CD4-positive, alpha-beta memory T cell (primary cell): ENCODE measurements at regions not wholly inside any gene's neighbourhood (a gene's known extent, or its start where the extent isn't known, plus 50 kb on each side); places are given as distances from the start of the nearest gene placed in this dataset.
A peak's percentile ranks its signal among the peaks of the same experiment; 100 is the strongest.

Source experiments
- CTCF ChIA-PET: fragments of 350-600 bp; sonication (Branson Sonifier 250); formaldehyde crosslinking; loops from one replicate; lab custom pipeline; 2021; ENCODE audit warnings: inconsistent platforms; ENCODE audit not compliant: partially characterized antibody; lab: Charles Lee
- POLR2A ChIA-PET: fragments of 350-600 bp; sonication (Branson Sonifier 250); formaldehyde crosslinking; loops from one replicate; lab custom pipeline; 2021; ENCODE audit not compliant: partially characterized antibody; lab: Charles Lee
- DNase-seq, 5 donors: peaks; one replicate each; pipeline versions ENCODE4 v3.0.0 to v3.0.0-alpha.2; 2020 to 2022; ENCODE audit warnings: mixed read lengths in 1 of 5
- H3K27ac ChIP-seq: one replicate; pipeline ENCODE4 v1.7.0; 2013; ENCODE audit warnings: low read depth, low read length
- H3K27me3 ChIP-seq: 2 replicates; pipeline ENCODE4 v1.7.0; 2013; ENCODE audit warnings: mild to moderate bottlenecking, low read length, moderate library complexity; ENCODE audit not compliant: insufficient read depth
- H3K36me3 ChIP-seq: 2 replicates; pipeline ENCODE4 v1.7.0; 2013; ENCODE audit warnings: mild to moderate bottlenecking, low read length, moderate library complexity; ENCODE audit not compliant: insufficient read depth
- H3K4me1 ChIP-seq: 2 replicates; pipeline ENCODE4 v1.7.0; 2013; ENCODE audit warnings: mild to moderate bottlenecking, low read length, moderate library complexity; ENCODE audit not compliant: insufficient read depth
- H3K4me3 ChIP-seq, 2 donors: one replicate each; pipeline ENCODE4 v1.7.0; 2013; ENCODE audit warnings: low read length in 2 of 2, mild to moderate bottlenecking in 1 of 2
- H3K9me3 ChIP-seq, 2 donors: one replicate each; pipeline ENCODE4 v1.7.0; 2013; ENCODE audit warnings: low read length in 2 of 2, control low read depth in 1 of 2; ENCODE audit not compliant: control insufficient read depth in 1 of 2
- H3K27ac Mint-ChIP-seq, 7 donors: one replicate each; pipeline ENCODE4 v1.8.0; 2020 to 2021; ENCODE audit warnings: mixed read lengths in 7 of 7, mild to moderate bottlenecking in 6 of 7, inconsistent platforms in 3 of 7, moderate library complexity in 3 of 7
- H3K27me3 Mint-ChIP-seq, 2 donors: one replicate each; pipeline ENCODE4 v1.8.0; 2020 to 2021; ENCODE audit warnings: mixed read lengths in 2 of 2
- H3K36me3 Mint-ChIP-seq, 2 donors: one replicate each; pipeline ENCODE4 v1.8.0; 2020 to 2021; ENCODE audit warnings: mixed read lengths in 2 of 2, inconsistent platforms in 1 of 2, mild to moderate bottlenecking in 1 of 2
- H3K4me1 Mint-ChIP-seq, 4 donors: one replicate each; pipeline ENCODE4 v1.8.0; 2020 to 2021; ENCODE audit warnings: mixed read lengths in 4 of 4, mild to moderate bottlenecking in 1 of 4
- H3K4me3 Mint-ChIP-seq, 8 donors: one replicate each; pipeline ENCODE4 v1.8.0; 2020 to 2021; ENCODE audit warnings: mixed read lengths in 8 of 8, mild to moderate bottlenecking in 7 of 8, moderate library complexity in 6 of 8, inconsistent platforms in 3 of 8
- H3K9me3 Mint-ChIP-seq, 8 donors: one replicate each; pipeline ENCODE4 v1.8.0; 2020 to 2021; ENCODE audit warnings: mixed read lengths in 8 of 8, mild to moderate bottlenecking in 5 of 8, inconsistent platforms in 3 of 8, moderate library complexity in 1 of 8
- intact Hi-C: fragments of 100-400 bp; cut with micrococcal nuclease; formaldehyde crosslinking; loops from one replicate; pipeline ENCODE4 v1.15.1; 2023

- H3K27ac ChIP-seq, result no peak overlapping the region
Observed at GRCh38 chr15:31179693-31180092, 78.2 kb upstream of the TRPM1 start.

GRCh38 chr15:31193291-31193690 is 91.8 kb upstream of the TRPM1 start:
- Histone ChIP-seq H3K4me1 (peaks cover 3% of the 10 kb centered on the region), H3K9me3 (peaks cover 0 to 5% of the 10 kb centered on the region in 2 donors), H3K27me3 (no peaks in the 10 kb centered on the region), H3K27ac (no peak overlapping the region), H3K36me3 (no peaks in the 10 kb centered on the region), H3K4me3 (no peak overlapping the region)
- Mint-ChIP-seq H3K4me3 (no peak overlapping the region), H3K9me3 (peaks cover 2 to 20% (median 18%) of the 10 kb centered on the region in 8 donors), H3K27ac (no peak overlapping the region), H3K4me1 (peaks cover under 1 to 3% (median 2%) of the 10 kb centered on the region in 4 donors), H3K36me3 (peaks cover 2 to 15% of the 10 kb centered on the region in 2 donors), H3K27me3 (no peaks in the 10 kb centered on the region)
- ChIA-PET CTCF (interaction anchor here (0.6 to 1.7 kb wide), 2 partner anchors 49 to 295 kb away, joined by 3 to 9 read pairs; no protein-coding TSS in a partner anchor), POLR2A (no interaction called here)
- intact Hi-C loops, result no loop called here
- DNase-seq, result no peak

More at GRCh38 chr15:31179693-31180092, 78.2 kb upstream of the TRPM1 start:
- H3K9me3 ChIP-seq, result no peaks in the 10 kb centered on the region
- Mint-ChIP-seq H3K4me3 (peak overlapping the region; percentile 8 to 88 (median 64)), H3K27ac (peak overlapping the region in 6 of 7 donors; percentile 57 to 90 (median 82)), H3K4me1 (peaks cover 11 to 20% (median 16%) of the 10 kb centered on the region in 4 donors), H3K36me3 (peaks cover 3 to 4% of the 10 kb centered on the region in 2 donors), H3K27me3 (no peaks in the 10 kb centered on the region), H3K9me3 (peaks cover 0 to 29% (median 19%) of the 10 kb centered on the region in 8 donors)
- H3K27me3 ChIP-seq, result no peaks in the 10 kb centered on the region
- POLR2A ChIA-PET, result no interaction called here
- intact Hi-C loops, result no loop called here
- DNase-seq, result peak in 4 of 5 donors; percentile 9 to 50 (median 25)
- peaks cover 23% of the 10 kb centered on the region for H3K4me1 ChIP-seq
- no peaks in the 10 kb centered on the region for H3K36me3 ChIP-seq
- H3K4me3 ChIP-seq, result no peak overlapping the region
- CTCF ChIA-PET, result no interaction called here

GRCh38 chr15:31195871-31196270 is 94.3 kb upstream of the TRPM1 start:
- H3K4me3 Mint-ChIP-seq, result no peak overlapping the region

GRCh38 chr15:31197497-31198414 is 96.2 kb upstream of the TRPM1 start:
- intact Hi-C loops, result no loop called here
- POLR2A ChIA-PET, result interaction anchor here (1.4 kb wide), 1 partner anchor 291 kb away, joined by 5 read pairs; no protein-coding TSS in a partner anchor

More at GRCh38 chr15:31195871-31196270, 94.3 kb upstream of the TRPM1 start:
- H3K27ac ChIP-seq, result no peak overlapping the region
- H3K9me3 ChIP-seq, result no peaks in the 10 kb centered on the region
- H3K36me3 Mint-ChIP-seq, result no peaks in the 10 kb centered on the region
- no peak for DNase-seq
- H3K27me3 Mint-ChIP-seq, result no peaks in the 10 kb centered on the region
- no peak overlapping the region for H3K4me3 ChIP-seq
- H3K27me3 ChIP-seq, result no peaks in the 10 kb centered on the region
- ChIA-PET POLR2A (no interaction called here), CTCF (no interaction called here)
- peaks cover 5% of the 10 kb centered on the region for H3K4me1 ChIP-seq
- H3K27ac Mint-ChIP-seq, result no peak overlapping the region
- no peaks in the 10 kb centered on the region for H3K36me3 ChIP-seq
- peaks cover 5 to 15% (median 6%) of the 10 kb centered on the region in 4 donors for H3K4me1 Mint-ChIP-seq
- peaks cover 0 to 5% (median under 1%) of the 10 kb centered on the region in 8 donors for H3K9me3 Mint-ChIP-seq
- intact Hi-C loops, result no loop called here

GRCh38 chr15:31200735-31201151 is 99.2 kb upstream of the TRPM1 start:
- no peaks in the 10 kb centered on the region for H3K9me3 ChIP-seq
- CTCF ChIA-PET, result interaction anchor here (0.7 to 4.9 kb wide), 32 partner anchors 9 to 399 kb away, joined by 3 to 224 read pairs (median 5); partner anchors contain the start of gene KLF13

More at GRCh38 chr15:31197497-31198414, 96.2 kb upstream of the TRPM1 start:
- CTCF ChIA-PET, result interaction anchor here (0.6 to 2.7 kb wide), 7 partner anchors 9 to 299 kb away, joined by 3 to 25 read pairs (median 4); no protein-coding TSS in a partner anchor
- Histone ChIP-seq H3K27me3 (no peaks in the 10 kb centered on the region), H3K9me3 (no peaks in the 10 kb centered on the region), H3K27ac (no peak overlapping the region), H3K36me3 (no peaks in the 10 kb centered on the region), H3K4me3 (no peak overlapping the region), H3K4me1 (peaks cover 16% of the 10 kb centered on the region)
- no peaks in the 10 kb centered on the region for H3K36me3 Mint-ChIP-seq
- peaks cover 5 to 22% (median 10%) of the 10 kb centered on the region in 4 donors for H3K4me1 Mint-ChIP-seq
- no peaks in the 10 kb centered on the region for H3K27me3 Mint-ChIP-seq
- H3K4me3 Mint-ChIP-seq, result no peak overlapping the region
- H3K27ac Mint-ChIP-seq, result peak overlapping the region in 1 of 7 donors; percentile 32
- H3K9me3 Mint-ChIP-seq, result peaks cover 0 to 5% (median 0%) of the 10 kb centered on the region in 8 donors
- peak in 4 of 5 donors; percentile 27 to 46 (median 43) for DNase-seq

GRCh38 chr15:31202953-31203352 is 101.4 kb upstream of the TRPM1 start:
- POLR2A ChIA-PET, result interaction anchor here (1.1 to 3.2 kb wide), 3 partner anchors 12 to 232 kb away, joined by 3 to 12 read pairs (median 4); no protein-coding TSS in a partner anchor
- DNase-seq, result peak in 1 of 5 donors; percentile 11
- H3K4me3 Mint-ChIP-seq, result no peak overlapping the region

More at GRCh38 chr15:31200735-31201151, 99.2 kb upstream of the TRPM1 start:
- H3K36me3 Mint-ChIP-seq, result no peaks in the 10 kb centered on the region
- peak overlapping the region in 4 of 7 donors; percentile 18 to 87 (median 38) for H3K27ac Mint-ChIP-seq
- H3K9me3 Mint-ChIP-seq, result peaks cover 0 to 1% (median 0%) of the 10 kb centered on the region in 8 donors
- no peak overlapping the region for H3K27ac ChIP-seq
- peaks cover 9 to 30% (median 15%) of the 10 kb centered on the region in 4 donors for H3K4me1 Mint-ChIP-seq
- no peaks in the 10 kb centered on the region for H3K27me3 ChIP-seq
- H3K27me3 Mint-ChIP-seq, result no peaks in the 10 kb centered on the region
- H3K4me3 Mint-ChIP-seq, result peak overlapping the region in 2 of 8 donors; percentile 20 to 26
- no peaks in the 10 kb centered on the region for H3K36me3 ChIP-seq
- POLR2A ChIA-PET, result interaction anchor here (0.5 to 3.2 kb wide), 11 partner anchors 8 to 288 kb away, joined by 3 to 19 read pairs (median 4); partner anchors contain the start of gene KLF13
- no peak overlapping the region for H3K4me3 ChIP-seq
- intact Hi-C loops, result loop anchor here (1.0 to 5.0 kb wide), 3 partner anchors 127 to 290 kb away; partner anchors contain the start of gene KLF13
- H3K4me1 ChIP-seq, result peaks cover 26% of the 10 kb centered on the region
- peak; percentile 70 to 73 (median 71) for DNase-seq

More at GRCh38 chr15:31202953-31203352, 101.4 kb upstream of the TRPM1 start:
- Mint-ChIP-seq H3K4me1 (peaks cover 19 to 47% (median 28%) of the 10 kb centered on the region in 4 donors), H3K27ac (peak overlapping the region in 3 of 7 donors; percentile 10 to 41 (median 13)), H3K27me3 (no peaks in the 10 kb centered on the region), H3K9me3 (peaks cover 0 to 1% (median 0%) of the 10 kb centered on the region in 8 donors), H3K36me3 (no peaks in the 10 kb centered on the region)
- no peaks in the 10 kb centered on the region for H3K27me3 ChIP-seq
- no peak overlapping the region for H3K27ac ChIP-seq
- H3K4me1 ChIP-seq, result peaks cover 40% of the 10 kb centered on the region
- CTCF ChIA-PET, result interaction anchor here (0.9 to 4.9 kb wide), 5 partner anchors 10 to 287 kb away, joined by 4 to 224 read pairs (median 33); no protein-coding TSS in a partner anchor
- no peaks in the 10 kb centered on the region for H3K36me3 ChIP-seq
- no peaks in the 10 kb centered on the region for H3K9me3 ChIP-seq
- intact Hi-C loops, result loop anchor here (5.0 kb wide), 1 partner anchor 124 kb away; the partner anchor contains the start of gene KLF13
- H3K4me3 ChIP-seq, result no peak overlapping the region
